Caco-2 (cell line): ENCODE measurements at regions not wholly inside any gene's neighbourhood (a gene's known extent, or its start where the extent isn't known, plus 50 kb on each side); places are given as distances from the start of the nearest gene placed in this dataset.

Experiments used
- BruUV-seq: library from RNA; stranded (reverse); fragments of 400-500 nt; replicated peaks from 2 replicates; lab custom pipeline; 2021; lab: Mats Ljungman, UMichigan
- CTCF ChIA-PET: fragments of 300-600 bp; sonication (Branson Sonifier 250); formaldehyde crosslinking; loops from one replicate; lab custom pipeline; 2022; ENCODE audit warnings: antibody characterized with exemption; lab: Charles Lee
- POLR2A ChIA-PET: fragments of 300-600 bp; sonication (Branson Sonifier 250); formaldehyde crosslinking; loops from one replicate; lab custom pipeline; 2022; ENCODE audit warnings: antibody characterized with exemption; lab: Charles Lee
- DNase-seq, 2 experiments: peaks; one replicate each; pipeline versions ENCODE4 v3.0.0 to v3.0.0-alpha.2; 2020 to 2022
- H3K27me3 ChIP-seq: replicated peaks from 2 replicates; pipeline ENCODE4 v1.6.0; 2011; ENCODE audit warnings: low read length; ENCODE audit not compliant: control insufficient read depth, insufficient read depth
- H3K36me3 ChIP-seq: 2 replicates; pipeline ENCODE4 v1.5.1; 2011; ENCODE audit warnings: low read length; ENCODE audit not compliant: control insufficient read depth, insufficient read depth
- H3K4me1 ChIP-seq: fragments of 250-450 bp; sonication (Bioruptor Pico); 2 replicates; pipeline ENCODE4 v1.5.1; 2020; ENCODE audit warnings: mild to moderate bottlenecking
- H3K4me3 ChIP-seq: 2 replicates; pipeline ENCODE4 v1.5.1; 2011; ENCODE audit warnings: low read depth, mild to moderate bottlenecking, control low read depth, low read length
- H3K9me3 ChIP-seq: fragments of 250-450 bp; sonication (Bioruptor Pico); 2 replicates; pipeline ENCODE4 v1.5.1; 2020; ENCODE audit warnings: mild to moderate bottlenecking, moderate library complexity
- H3K27ac Mint-ChIP-seq: one replicate; pipeline ENCODE4 v1.8.0; 2022; ENCODE audit warnings: mixed read lengths; ENCODE audit not compliant: unreplicated experiment
- H3K27me3 Mint-ChIP-seq: one replicate; pipeline ENCODE4 v1.8.0; 2022; ENCODE audit warnings: mixed read lengths; ENCODE audit not compliant: insufficient read depth, unreplicated experiment
- H3K36me3 Mint-ChIP-seq: one replicate; pipeline ENCODE4 v1.8.0; 2022; ENCODE audit warnings: mild to moderate bottlenecking, mixed read lengths; ENCODE audit not compliant: insufficient read depth, unreplicated experiment
- H3K4me1 Mint-ChIP-seq: one replicate; pipeline ENCODE4 v1.8.0; 2022; ENCODE audit warnings: low read depth, mixed read lengths; ENCODE audit not compliant: unreplicated experiment
- H3K4me3 Mint-ChIP-seq: one replicate; pipeline ENCODE4 v1.8.0; 2022; ENCODE audit warnings: mild to moderate bottlenecking, moderate library complexity, mixed read lengths; ENCODE audit not compliant: unreplicated experiment
- H3K9me3 Mint-ChIP-seq: one replicate; pipeline ENCODE4 v1.8.0; 2022; ENCODE audit warnings: mixed read lengths; ENCODE audit not compliant: unreplicated experiment
- intact Hi-C: fragments of 100-400 bp; cut with micrococcal nuclease; formaldehyde crosslinking; loops from one replicate; pipeline ENCODE4 v1.10.0; 2022; ENCODE audit not compliant: unreplicated experiment
- TF ChIP-seq, protein P1 (sequence below), 2 experiments: fragments of 200-600 bp in 1 of 2; IDR thresholded peaks; 1 replicate in 1 of 2; 2 replicates in 1 of 2; pipeline versions ENCODE4 v1.5.1 to v1.8.0; 2011 to 2022; ENCODE audit warnings: antibody characterized with exemption in 1 of 2, control low read depth in 1 of 2, inconsistent platforms in 1 of 2, low read depth in 1 of 2, low read length in 1 of 2, mild to moderate bottlenecking in 1 of 2, moderate library complexity in 1 of 2; ENCODE audit not compliant: insufficient read depth in 1 of 2, severe bottlenecking in 1 of 2, unreplicated experiment in 1 of 2

DNA sequence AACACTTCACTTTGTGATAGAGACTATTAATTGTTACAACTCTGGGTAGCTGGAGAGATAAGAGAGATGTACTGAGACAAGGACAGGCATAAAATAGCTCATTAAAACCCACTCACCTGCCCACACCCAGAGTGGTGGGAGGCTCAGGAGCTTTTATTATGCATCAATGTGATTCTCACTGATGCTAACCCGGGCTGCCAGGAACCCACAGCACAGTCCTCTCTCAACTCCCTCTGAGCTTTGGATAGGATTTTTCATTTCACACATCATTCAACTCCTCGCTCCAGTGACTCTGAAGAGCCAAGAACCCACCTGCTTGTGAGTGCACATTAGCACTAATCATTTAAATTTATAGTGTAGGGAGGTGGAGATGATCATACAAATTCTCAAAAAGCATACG lies 827.9 kb downstream of the FLRT2 start:
- no peaks in the 10 kb centered on the region for H3K36me3 Mint-ChIP-seq
- no peaks in the 10 kb centered on the region; the same call in 1 of the 2 replicates for H3K27me3 ChIP-seq
- intact Hi-C loops = no loop called here
- POLR2A ChIA-PET = no interaction called here
- no peak overlapping the region for H3K27ac Mint-ChIP-seq
- no peak for DNase-seq
- no peaks in the 10 kb centered on the region for H3K4me1 Mint-ChIP-seq
- no peaks in the 10 kb centered on the region for H3K4me1 ChIP-seq
- no peaks in the 10 kb centered on the region for H3K27me3 Mint-ChIP-seq
- no TSS peak for BruUV-seq
- no peak overlapping the region for H3K4me3 ChIP-seq
- H3K9me3 ChIP-seq = no peaks in the 10 kb centered on the region
- no peak overlapping the region for H3K4me3 Mint-ChIP-seq
- H3K9me3 Mint-ChIP-seq = no peaks in the 10 kb centered on the region
- no peaks in the 10 kb centered on the region for H3K36me3 ChIP-seq
- CTCF ChIA-PET = no interaction called here
- TF ChIP-seq, protein P1, sequence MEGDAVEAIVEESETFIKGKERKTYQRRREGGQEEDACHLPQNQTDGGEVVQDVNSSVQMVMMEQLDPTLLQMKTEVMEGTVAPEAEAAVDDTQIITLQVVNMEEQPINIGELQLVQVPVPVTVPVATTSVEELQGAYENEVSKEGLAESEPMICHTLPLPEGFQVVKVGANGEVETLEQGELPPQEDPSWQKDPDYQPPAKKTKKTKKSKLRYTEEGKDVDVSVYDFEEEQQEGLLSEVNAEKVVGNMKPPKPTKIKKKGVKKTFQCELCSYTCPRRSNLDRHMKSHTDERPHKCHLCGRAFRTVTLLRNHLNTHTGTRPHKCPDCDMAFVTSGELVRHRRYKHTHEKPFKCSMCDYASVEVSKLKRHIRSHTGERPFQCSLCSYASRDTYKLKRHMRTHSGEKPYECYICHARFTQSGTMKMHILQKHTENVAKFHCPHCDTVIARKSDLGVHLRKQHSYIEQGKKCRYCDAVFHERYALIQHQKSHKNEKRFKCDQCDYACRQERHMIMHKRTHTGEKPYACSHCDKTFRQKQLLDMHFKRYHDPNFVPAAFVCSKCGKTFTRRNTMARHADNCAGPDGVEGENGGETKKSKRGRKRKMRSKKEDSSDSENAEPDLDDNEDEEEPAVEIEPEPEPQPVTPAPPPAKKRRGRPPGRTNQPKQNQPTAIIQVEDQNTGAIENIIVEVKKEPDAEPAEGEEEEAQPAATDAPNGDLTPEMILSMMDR (IDR thresholded peaks at IDR 0.05; ENCODE audit: insufficient read depth in 1 of 2, low read depth in 1 of 2, low read length in 1 of 2, severe bottlenecking in 1 of 2, unreplicated experiment in 1 of 2) = no peak

GRCh38 chr14:86357119-86357518 lies 827.2 kb downstream of the FLRT2 start:
- POLR2A ChIA-PET = no interaction called here
- no peak overlapping the region for H3K4me3 ChIP-seq
- H3K4me1 ChIP-seq = no peaks in the 10 kb centered on the region
- no peak for DNase-seq
- Mint-ChIP-seq H3K27me3 (no peaks in the 10 kb centered on the region), H3K4me1 (no peaks in the 10 kb centered on the region), H3K9me3 (no peaks in the 10 kb centered on the region), H3K4me3 (no peak overlapping the region), H3K36me3 (no peaks in the 10 kb centered on the region), H3K27ac (no peak overlapping the region)
- TF ChIP-seq, protein P1 (IDR thresholded peaks at IDR 0.05; ENCODE audit: insufficient read depth in 1 of 2, low read depth in 1 of 2, low read length in 1 of 2, severe bottlenecking in 1 of 2, unreplicated experiment in 1 of 2) = no peak
- intact Hi-C loops = no loop called here
- BruUV-seq = no TSS peak
- H3K9me3 ChIP-seq = no peaks in the 10 kb centered on the region
- no peaks in the 10 kb centered on the region for H3K36me3 ChIP-seq
- no peaks in the 10 kb centered on the region; the same call in 1 of the 2 replicates for H3K27me3 ChIP-seq
- CTCF ChIA-PET = no interaction called here

GRCh38 chr14:86346818-86347384 lies 817.0 kb downstream of the FLRT2 start:
- BruUV-seq = no TSS peak
- ChIA-PET POLR2A (no interaction called here), CTCF (no interaction called here)
- TF ChIP-seq, protein P1 (IDR thresholded peaks at IDR 0.05; ENCODE audit: insufficient read depth in 1 of 2, low read depth in 1 of 2, low read length in 1 of 2, severe bottlenecking in 1 of 2, unreplicated experiment in 1 of 2) = no peak
- Mint-ChIP-seq H3K9me3 (peaks cover 10% of the 10 kb centered on the region), H3K36me3 (peaks cover 4% of the 10 kb centered on the region), H3K27me3 (no peaks in the 10 kb centered on the region), H3K4me1 (no peaks in the 10 kb centered on the region), H3K4me3 (no peak overlapping the region), H3K27ac (no peak overlapping the region)
- H3K4me3 ChIP-seq = no peak overlapping the region
- H3K4me1 ChIP-seq = no peaks in the 10 kb centered on the region
- intact Hi-C loops = no loop called here
- no peaks in the 10 kb centered on the region for H3K36me3 ChIP-seq
- DNase-seq = no peak
- H3K27me3 ChIP-seq = no peaks in the 10 kb centered on the region
- no peaks in the 10 kb centered on the region; the same call in 1 of the 2 replicates for H3K9me3 ChIP-seq
